Endothelial cell of umbilical vein (primary cell): ENCODE measurements at regions not wholly inside any gene's neighbourhood (a gene's known extent, or its start where the extent isn't known, plus 50 kb on each side); places are given as distances from the start of the nearest gene placed in this dataset.

ENCODE experiments used
- BruUV-seq: library from RNA; stranded (reverse); fragments of 400-500 nt; replicated peaks from 2 replicates; lab custom pipeline; 2021; lab: Mats Ljungman, UMichigan
- CTCF ChIA-PET: fragments of 300-600, 350-600 bp; sonication (Branson Sonifier 250); formaldehyde crosslinking; loops from one replicate; lab custom pipeline; 2021; ENCODE audit warnings: antibody characterized with exemption, inconsistent platforms; lab: Charles Lee
- POLR2A ChIA-PET: fragments of 300-600, 350-600 bp; sonication (Branson Sonifier 250); formaldehyde crosslinking; loops from one replicate; lab custom pipeline; 2021; ENCODE audit warnings: antibody characterized with exemption, inconsistent platforms; lab: Charles Lee
- DNase-seq: peaks from one replicate; pipeline ENCODE4 v3.0.0-alpha.2; 2011; ENCODE audit warnings: low read depth, low spot score
- FAIRE-seq: peaks from 2 replicates; lab custom pipeline; 2011; peaks lifted over from hg19 to GRCh38; lab: Jason Lieb, UNC
- H2AFZ ChIP-seq: 2 replicates; pipeline ENCODE4 v1.6.0; 2012; ENCODE audit warnings: low read depth, low read length, control low read depth, inconsistent platforms
- H3K27ac ChIP-seq: 2 replicates; pipeline ENCODE4 v1.5.1; 2011; ENCODE audit warnings: low read depth, mild to moderate bottlenecking, control low read depth, low read length, moderate library complexity; ENCODE audit not compliant: insufficient read depth
- H3K27me3 ChIP-seq, 2 experiments: 2 replicates each; pipeline versions ENCODE4 v1.6.0 to v1.6.1; 2011; ENCODE audit warnings: low read length in 2 of 2, mixed read lengths in 1 of 2; ENCODE audit not compliant: control insufficient read depth in 2 of 2, insufficient read depth in 2 of 2
- H3K36me3 ChIP-seq, 2 experiments: 2 replicates in 1 of 2; 3 replicates in 1 of 2; pipeline ENCODE4 v1.5.1; 2011; ENCODE audit warnings: low read length in 2 of 2, mild to moderate bottlenecking in 1 of 2, moderate library complexity in 1 of 2; ENCODE audit not compliant: control insufficient read depth in 2 of 2, insufficient read depth in 2 of 2; ENCODE audit errors: extremely low read depth in 1 of 2
- H3K4me1 ChIP-seq: 3 replicates; pipeline ENCODE4 v1.5.1; 2011; ENCODE audit warnings: mild to moderate bottlenecking, low read length; ENCODE audit not compliant: control insufficient read depth, insufficient read depth; ENCODE audit errors: extremely low read depth
- H3K4me2 ChIP-seq: 2 replicates; pipeline ENCODE4 v1.6.1; 2011; ENCODE audit warnings: low read length, control low read depth, mixed read lengths; ENCODE audit not compliant: insufficient read depth
- H3K4me3 ChIP-seq, 3 experiments: fragments of 200-600 bp in 1 of 3; sonication (generic), shearing (Covaris generic) in 1 of 3; replicated peaks in 1 of 3; 2 replicates each; pipeline ENCODE4 v1.5.1; 2011 to 2016; ENCODE audit warnings: control low read depth in 3 of 3, low read length in 3 of 3, mild to moderate bottlenecking in 2 of 3, inconsistent platforms in 1 of 3, low read depth in 1 of 3, moderate library complexity in 1 of 3; ENCODE audit not compliant: insufficient read depth in 1 of 3
- H3K79me2 ChIP-seq: 2 replicates; pipeline ENCODE4 v1.6.0; 2012; ENCODE audit warnings: low read length, inconsistent platforms; ENCODE audit not compliant: control insufficient read depth, insufficient read depth
- H3K9ac ChIP-seq: replicated peaks from 2 replicates; pipeline ENCODE3; 2011; ENCODE audit warnings: low read length, control low read depth; ENCODE audit not compliant: insufficient read depth; ENCODE audit errors: extremely low read depth
- H3K9me1 ChIP-seq: replicated peaks from 3 replicates; pipeline ENCODE4 v1.6.0; 2011; ENCODE audit warnings: mild to moderate bottlenecking, low read length; ENCODE audit not compliant: control insufficient read depth, insufficient read depth; ENCODE audit errors: extremely low read depth
- H3K9me3 ChIP-seq: replicated peaks from 2 replicates; pipeline ENCODE4 v1.5.1; 2012; ENCODE audit warnings: low read length, inconsistent platforms; ENCODE audit not compliant: control insufficient read depth, insufficient read depth
- H4K20me1 ChIP-seq: replicated peaks from 2 replicates; pipeline ENCODE3; 2011; ENCODE audit warnings: mild to moderate bottlenecking, low read length; ENCODE audit not compliant: control insufficient read depth, insufficient read depth; ENCODE audit errors: extremely low read depth
- CTCF ChIP-seq, 2 donors: IDR thresholded peaks; 1 replicate in 1 of 2; 2 replicates in 1 of 2; pipeline ENCODE4 v1.5.1; 2011; ENCODE audit warnings: low read length in 2 of 2, mild to moderate bottlenecking in 2 of 2, moderate library complexity in 2 of 2, control low read depth in 1 of 2, inconsistent platforms in 1 of 2, low read depth in 1 of 2; ENCODE audit not compliant: insufficient read depth in 1 of 2; ENCODE audit errors: extremely low read depth in 1 of 2
- EZH2 ChIP-seq: IDR thresholded peaks from 2 replicates; pipeline ENCODE4 v1.6.1; 2012; ENCODE audit warnings: borderline replicate concordance, low read depth, mild to moderate bottlenecking, moderate library complexity, low read length, inconsistent platforms; ENCODE audit not compliant: severe bottlenecking
- FOS ChIP-seq: IDR thresholded peaks from 2 replicates; pipeline ENCODE4 v1.6.1; 2011; ENCODE audit warnings: mild to moderate bottlenecking, low read length, moderate library complexity, borderline replicate concordance; ENCODE audit not compliant: insufficient read depth
- GATA2 ChIP-seq: IDR thresholded peaks from 2 replicates; pipeline ENCODE4 v1.7.0; 2011; ENCODE audit warnings: low read depth, mild to moderate bottlenecking, moderate library complexity, mixed read lengths, low read length; ENCODE audit not compliant: insufficient read length, insufficient read depth
- JUN ChIP-seq: IDR thresholded peaks from 2 replicates; pipeline ENCODE4 v1.6.1; 2011; ENCODE audit warnings: borderline replicate concordance, low read depth; ENCODE audit not compliant: insufficient read length, insufficient read depth
- MYC ChIP-seq: IDR thresholded peaks from one replicate; pipeline ENCODE4 v1.6.1; 2011; ENCODE audit warnings: mild to moderate bottlenecking, low read depth, low read length
- POLR2A ChIP-seq: IDR thresholded peaks from 2 replicates; pipeline ENCODE4 v1.6.1; 2012; ENCODE audit warnings: low read depth, mild to moderate bottlenecking, control low read depth, low read length
- POLR2AphosphoS5 ChIP-seq: IDR thresholded peaks from 2 replicates; pipeline ENCODE4 v1.6.1; 2012; ENCODE audit warnings: low read depth, mild to moderate bottlenecking, control low read depth, low read length, moderate library complexity; ENCODE audit not compliant: insufficient read depth
- dilution Hi-C: fragments of 300-500 bp; cut with MboI; formaldehyde crosslinking; loops from one replicate; pipeline ENCODE4 v1.15.0; 2019; ENCODE audit warnings: low sequenced_read_pairs; ENCODE audit not compliant: extremely low pct_ligation_motif_present
- intact Hi-C: fragments of 100-400 bp; cut with micrococcal nuclease; formaldehyde crosslinking; loops from one replicate; pipeline ENCODE4 v1.10.0; 2022
- TF ChIP-seq, protein P1 (sequence below): IDR thresholded peaks from 2 replicates; pipeline ENCODE4 v1.6.1; 2011; ENCODE audit not compliant: insufficient read depth, insufficient read length

DNA sequence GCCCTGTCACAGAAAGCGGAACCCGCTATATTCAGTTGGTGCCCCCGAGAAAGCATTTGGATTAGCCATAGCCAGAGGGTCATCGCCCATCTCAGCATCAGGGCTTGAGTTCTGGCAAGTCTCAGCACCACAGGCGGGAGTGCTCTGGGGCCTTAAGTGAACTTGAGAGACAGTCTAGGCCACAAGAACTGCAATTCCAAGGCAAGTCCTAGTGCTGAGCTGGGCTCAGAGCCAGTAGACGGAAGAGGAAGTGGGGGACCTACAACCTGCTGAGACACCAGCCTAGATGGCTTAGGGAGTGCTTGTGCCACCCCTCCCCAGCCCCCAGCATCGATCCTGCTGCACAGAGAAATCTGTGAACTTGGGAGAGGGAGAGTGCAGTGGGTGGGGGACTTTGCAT, 594.9 kb downstream of the CCDC171 start:
- no peak for FAIRE-seq
- H3K9me1 ChIP-seq = no peaks in the 10 kb centered on the region

More for the DNA sequence above, 594.9 kb downstream of the CCDC171 start:
- POLR2A ChIA-PET = no interaction called here
- dilution Hi-C loops = no loop called here
- no peaks in the 10 kb centered on the region for H3K4me1 ChIP-seq
- TF ChIP-seq FOS (no peak), CTCF (IDR thresholded peaks at IDR 0.05; ENCODE audit: extremely low read depth in 1 of 2, insufficient read depth in 1 of 2, low read depth in 1 of 2, low read length in 2 of 2) (no peak), GATA2 (no peak), MYC (no peak), POLR2A (no peak), POLR2AphosphoS5 (no peak), JUN (no peak), EZH2 (no peak)
- TF ChIP-seq, protein P1, sequence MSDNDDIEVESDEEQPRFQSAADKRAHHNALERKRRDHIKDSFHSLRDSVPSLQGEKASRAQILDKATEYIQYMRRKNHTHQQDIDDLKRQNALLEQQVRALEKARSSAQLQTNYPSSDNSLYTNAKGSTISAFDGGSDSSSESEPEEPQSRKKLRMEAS = no peak
- no peak overlapping the region for H3K4me3 ChIP-seq
- DNase-seq = no peak
- intact Hi-C loops = no loop called here
- CTCF ChIA-PET = no interaction called here
- no peak overlapping the region for H3K9ac ChIP-seq
- no TSS peak for BruUV-seq
- no peaks in the 10 kb centered on the region for H3K9me3 ChIP-seq
- H3K79me2 ChIP-seq = no peaks in the 10 kb centered on the region
- no peak overlapping the region for H3K27ac ChIP-seq
- H4K20me1 ChIP-seq = no peaks in the 10 kb centered on the region
- peaks cover 2% of the 10 kb centered on the region in 2 experiments for H3K27me3 ChIP-seq
- no peak overlapping the region for H3K4me2 ChIP-seq
- H3K36me3 ChIP-seq = no peaks in the 10 kb centered on the region
- no peak overlapping the region for H2AFZ ChIP-seq
